HG03025 (cell line): ENCODE measurements at regions not wholly inside any gene's neighbourhood (a gene's known extent, or its start where the extent isn't known, plus 50 kb on each side); places are given as distances from the start of the nearest gene placed in this dataset.

ENCODE experiments used
- ATAC-seq: cut with Tn5 transposase; IDR thresholded peaks from one replicate; pipeline ENCODE4 v1.9.1; 2021; ENCODE audit warnings: mild to moderate bottlenecking, moderate library complexity; ENCODE audit not compliant: unreplicated experiment, low FRiP score

- no peak for ATAC-seq
Measured at GRCh38 chr11:16448123-16448717, 91.9 kb upstream of the SOX6 start.

- ATAC-seq = no peak
Measured at GRCh38 chr11:16441461-16441860, 85.1 kb upstream of the SOX6 start.

GRCh38 chr11:16440136-16440535 is 83.8 kb upstream of the SOX6 start:
- ATAC-seq = no peak

GRCh38 chr11:16434036-16434435 is 77.7 kb upstream of the SOX6 start:
- ATAC-seq = no peak

GRCh38 chr11:16430674-16431073 is 74.3 kb upstream of the SOX6 start:
- no peak for ATAC-seq

- no peak for ATAC-seq
Measured at GRCh38 chr11:16421826-16422225, 65.5 kb upstream of the SOX6 start.

- no peak for ATAC-seq
Measured at GRCh38 chr11:16418428-16419097, 62.2 kb upstream of the SOX6 start.

GRCh38 chr11:16412525-16413172 is 56.3 kb upstream of the SOX6 start:
- ATAC-seq = no peak

- no peak for ATAC-seq
Measured at GRCh38 chr11:16410479-16410878, 54.1 kb upstream of the SOX6 start.

GRCh38 chr11:16408619-16409018 is 52.3 kb upstream of the SOX6 start:
- no peak for ATAC-seq

GRCh38 chr11:16406226-16406625 is 49.9 kb upstream of the SOX6 start:
- no peak for ATAC-seq
